ENCODE measurements at regions not wholly inside any gene's neighbourhood (a gene's known extent, or its start where the extent isn't known, plus 50 kb on each side); places are given as distances from the start of the nearest gene placed in this dataset.

GRCh38 chr10:26647602-26648244 lies 49.8 kb upstream of the PDSS1 start:
- Histone ChIP-seq H3K79me2 (ENCODE audit: insufficient read depth, low read depth, low read length) (no peaks in the 10 kb centered on the region), H2AFZ (ENCODE audit: low read length) (no peak overlapping the region), H4K20me1 (ENCODE audit: insufficient read depth, low read length) (no peaks in the 10 kb centered on the region), H3K27ac (ENCODE audit: low read depth, low read length, poor library complexity, severe bottlenecking) (no peak overlapping the region), H3K36me3 (ENCODE audit: insufficient read depth, low read length) (no peaks in the 10 kb centered on the region), H3K4me1 (ENCODE audit: insufficient read depth, low read length, poor library complexity, severe bottlenecking) (no peaks in the 10 kb centered on the region), H3K4me2 (ENCODE audit: low read length) (no peak overlapping the region), H3K9me3 (ENCODE audit: low read length) (no peaks in the 10 kb centered on the region), H3K4me3 (ENCODE audit: low read depth, low read length, poor library complexity, severe bottlenecking) (no peak overlapping the region), H3K9me2 (ENCODE audit: insufficient read depth, low read length) (no peaks in the 10 kb centered on the region)
- intact Hi-C loops (cut with micrococcal nuclease; ENCODE audit: unreplicated experiment): no loop called here
- no TSS peak for BruUV-seq (replicated peaks)
- ChIA-PET CTCF (ENCODE audit: unreplicated experiment) (no interaction called here), POLR2A (no interaction called here)
- no peak for DNase-seq (ENCODE audit: low spot score)
- TF ChIP-seq CTCF (conservative IDR thresholded peaks at IDR 0.05; ENCODE audit: low read length) (no peak), EZH2phosphoT487 (IDR thresholded peaks at IDR 0.05; ENCODE audit: borderline replicate concordance, low read depth, low read length) (no peak)
